Activated CD4-positive, alpha-beta T cell treated with anti-CD3 and anti-CD28 coated beads, Interleukin-2, Interleukin-6, amounts not matched to agents 100 ng/mL and 50 ng/mL, durations not matched to agents 16 hours and 8 hours (primary cell): ENCODE measurements at regions not wholly inside any gene's neighbourhood (a gene's known extent, or its start where the extent isn't known, plus 50 kb on each side); places are given as distances from the start of the nearest gene placed in this dataset.
A peak's percentile ranks its signal among the peaks of the same experiment; 100 is the strongest.
"Not testable (repeated sequence)": the region's sequence is repeated elsewhere in the genome, so short reads cannot be mapped to it uniquely, and the experiment has no call there.

Experiments used
- DNase-seq: peaks from one replicate; pipeline ENCODE4 v3.0.0-alpha.2; 2020

GRCh38 chrX:128929271-128930057 is 593.8 kb downstream of the SMARCA1 start:
- DNase-seq: no peak

- DNase-seq: no peak
These were observed 594.7 kb downstream of the SMARCA1 start for GRCh38 chrX:128928636-128929035.

GRCh38 chrX:128927363-128927762 is 595.9 kb downstream of the SMARCA1 start:
- no peak for DNase-seq

DNA sequence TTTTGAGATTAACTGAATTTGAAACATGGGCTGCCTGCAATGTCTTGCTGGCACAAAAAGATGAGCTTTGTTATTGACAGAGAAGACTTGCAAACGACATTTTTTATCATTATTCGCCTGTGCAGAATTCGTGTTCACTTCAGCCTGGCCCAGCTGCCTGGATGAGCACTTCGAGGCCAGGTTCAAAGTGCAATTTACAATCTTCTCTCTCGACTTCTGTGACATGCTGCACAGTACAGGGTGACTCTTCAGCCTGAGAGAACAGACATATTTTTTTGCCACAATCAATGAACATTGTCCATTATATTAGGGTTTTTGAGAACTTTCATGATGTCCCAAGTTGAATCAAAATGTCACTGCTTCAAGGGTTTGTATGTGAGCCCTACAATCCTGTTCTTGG is 616.5 kb downstream of the SMARCA1 start:
- no peak for DNase-seq

DNA sequence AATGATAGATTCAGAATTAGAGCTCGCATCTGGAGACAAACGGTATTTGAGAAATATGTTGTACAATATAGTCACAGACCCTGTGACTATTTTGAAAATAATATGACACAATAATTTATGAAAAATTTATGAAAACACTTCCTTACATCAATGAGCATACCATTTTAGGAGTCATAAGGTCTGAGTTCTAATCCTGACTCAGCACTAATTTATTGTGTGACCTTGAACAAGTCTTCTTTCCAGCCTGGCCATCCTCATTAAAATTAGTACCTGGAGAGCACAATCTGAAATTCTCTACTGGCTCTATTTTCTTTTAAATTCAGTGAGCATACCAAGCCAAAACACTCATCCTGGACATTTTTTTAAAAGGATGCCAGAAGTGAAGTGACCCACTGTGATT is 622.3 kb downstream of the SMARCA1 start:
- DNase-seq: no peak

- DNase-seq: no peak
These were observed 625.7 kb downstream of the SMARCA1 start for GRCh38 chrX:128897621-128898020.

DNA sequence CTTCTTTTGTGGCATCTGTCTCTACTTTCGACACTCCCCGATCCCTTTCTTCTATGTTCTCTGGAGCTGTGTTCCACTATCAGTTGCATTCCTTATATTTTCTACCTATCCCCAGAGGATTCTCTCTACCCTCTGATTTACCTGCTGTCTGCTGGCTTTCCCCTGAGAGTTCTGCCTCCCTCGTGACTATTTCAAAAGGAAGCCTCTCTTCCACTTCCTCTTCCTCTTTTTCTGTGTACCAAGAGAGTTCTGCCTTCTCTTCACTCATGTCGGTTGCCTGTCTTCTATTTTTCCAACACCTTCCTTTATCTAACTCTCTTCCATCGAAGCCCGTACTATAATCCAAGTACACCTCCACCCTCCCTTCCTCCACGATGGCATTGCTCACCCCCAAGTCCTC is 631.7 kb downstream of the SMARCA1 start:
- DNase-seq: no peak

DNA sequence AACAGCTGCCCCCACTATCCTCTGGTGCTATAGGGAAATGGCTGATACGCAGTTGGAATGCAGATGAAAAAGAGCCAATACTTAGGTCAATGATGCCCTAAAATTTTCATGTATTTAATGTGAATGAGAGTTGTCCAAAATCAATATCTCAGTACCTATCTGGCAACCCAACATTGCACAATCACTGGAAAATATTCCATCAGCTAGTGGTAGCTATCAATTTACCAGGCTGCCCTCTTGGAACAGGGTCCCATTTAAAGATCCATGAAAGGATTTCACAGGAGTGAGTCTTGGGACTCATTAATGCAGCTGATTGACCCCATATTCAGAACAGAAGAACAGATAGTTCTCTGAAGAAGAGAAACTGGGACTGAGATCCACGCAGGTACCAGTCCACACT is 638.9 kb downstream of the SMARCA1 start:
- DNase-seq: no peak

DNA sequence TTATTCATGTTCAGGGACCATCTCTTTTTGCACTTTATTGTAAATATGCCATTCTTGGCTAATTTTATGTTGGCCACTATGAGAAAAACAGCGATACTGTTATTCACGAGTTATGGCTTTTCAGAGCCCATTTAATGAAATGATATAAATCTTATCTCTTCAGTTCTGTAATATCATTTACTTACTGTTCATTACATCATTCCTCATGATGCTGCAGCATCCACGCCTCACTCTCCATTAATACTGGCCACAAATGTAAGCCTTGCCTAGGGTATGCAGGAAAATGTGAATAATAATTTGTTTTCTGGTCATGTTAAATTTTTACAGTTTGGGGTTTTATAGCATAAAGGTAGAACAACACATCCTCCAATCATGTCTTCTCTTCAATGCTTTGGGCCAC is 639.6 kb downstream of the SMARCA1 start:
- no peak for DNase-seq

DNA sequence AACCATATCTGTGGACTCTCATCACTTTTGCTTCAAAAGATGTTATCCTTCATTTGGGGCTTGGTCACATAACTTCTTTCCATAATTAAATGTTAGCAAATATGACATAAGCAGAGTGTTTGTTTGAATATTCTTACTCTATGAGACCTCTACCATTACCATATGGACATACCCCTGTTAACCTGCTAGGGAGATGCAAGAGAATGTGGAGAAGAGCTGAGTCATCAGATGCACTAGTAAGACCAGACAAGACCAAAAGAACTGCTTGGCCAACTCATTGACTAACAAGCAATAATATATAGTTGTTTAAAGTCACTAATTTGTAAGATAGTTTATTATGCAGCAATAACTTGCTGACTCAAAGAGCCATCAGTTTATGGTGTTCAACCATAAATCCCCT is 652.9 kb downstream of the SMARCA1 start:
- DNase-seq: no peak

DNA sequence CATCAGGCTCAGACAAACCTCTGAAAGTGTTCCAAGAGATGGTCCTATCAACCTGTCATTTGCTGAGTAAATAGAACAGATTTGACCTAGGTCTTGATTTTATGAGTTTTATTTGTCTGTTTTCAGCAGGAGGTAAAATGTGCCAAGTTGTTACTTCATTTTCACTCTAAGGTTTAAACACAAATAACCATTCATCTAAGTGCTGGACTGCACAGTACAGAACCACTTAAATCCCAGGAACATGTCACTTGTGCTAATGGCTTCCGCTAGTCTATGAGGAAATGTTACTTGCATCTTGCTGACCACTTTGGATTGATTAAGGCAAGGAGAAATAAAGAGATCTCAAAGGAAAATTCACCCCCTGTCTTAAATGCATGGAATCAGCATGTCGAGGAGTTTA is 660.7 kb downstream of the SMARCA1 start:
- no peak for DNase-seq

DNA sequence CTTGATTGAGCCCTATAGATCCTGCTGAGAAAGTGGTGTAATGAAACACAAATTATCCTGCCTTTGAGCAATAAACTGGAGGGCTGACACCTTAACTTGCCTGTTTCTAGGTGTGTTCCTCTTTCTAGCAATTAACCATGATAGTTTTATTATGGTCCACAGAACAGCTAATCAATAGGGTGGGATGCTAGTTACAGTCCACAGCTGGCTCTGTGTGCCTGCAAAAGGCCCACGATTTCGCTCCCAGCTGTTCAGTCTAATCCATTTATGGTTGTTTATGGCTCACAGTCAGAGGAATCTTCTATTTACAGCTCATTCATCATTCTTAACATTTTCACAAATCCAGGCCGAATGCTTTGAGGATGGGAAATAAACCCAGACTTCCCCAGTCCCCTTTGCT is 674.9 kb downstream of the SMARCA1 start:
- DNase-seq: no peak

DNA sequence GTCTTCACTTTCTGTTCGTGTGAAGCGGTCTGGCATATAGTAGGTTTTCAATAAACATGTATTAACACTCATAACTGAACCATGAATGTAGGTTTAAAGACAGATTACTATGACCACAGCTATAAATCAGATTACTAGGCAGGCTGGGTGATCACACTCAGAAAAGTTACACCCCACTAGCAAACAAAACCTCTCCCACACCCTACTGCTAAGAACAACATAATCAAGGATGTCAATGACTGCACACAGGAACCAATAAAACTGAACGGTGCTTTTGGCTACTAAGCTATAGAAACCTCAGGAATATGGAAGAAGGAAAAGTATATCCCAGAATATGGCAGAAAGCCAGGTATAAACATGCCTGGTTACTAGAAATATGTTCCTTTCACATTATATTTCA is 676.9 kb downstream of the SMARCA1 start:
- DNase-seq: no peak

GRCh38 chrX:128818690-128819089 is 704.6 kb downstream of the SMARCA1 start:
- DNase-seq: no peak

DNA sequence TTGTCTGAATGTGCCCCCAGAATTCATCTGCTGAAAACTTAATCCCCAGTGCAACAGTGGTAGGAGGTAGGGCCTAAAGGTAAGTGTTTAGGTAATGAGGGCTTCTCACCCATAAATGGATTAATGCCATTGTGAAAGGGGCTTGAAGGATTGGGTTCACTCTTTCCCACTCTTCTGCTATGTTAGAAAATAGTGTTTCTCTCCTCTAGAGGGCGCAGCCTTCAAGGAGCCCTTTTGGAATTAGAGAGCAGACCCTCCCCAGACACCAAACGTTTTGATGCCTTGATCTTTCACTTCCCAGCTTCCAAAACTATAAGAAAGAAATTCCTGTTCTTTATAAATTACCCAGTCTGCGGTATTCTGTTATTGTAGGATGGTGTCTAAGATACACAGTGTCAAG is 706.4 kb downstream of the SMARCA1 start:
- peak; percentile 3 for DNase-seq

- no peak for DNase-seq
These were observed 715.9 kb downstream of the SMARCA1 start for GRCh38 chrX:128807367-128807766.

- no peak for DNase-seq
These were observed 718.1 kb downstream of the SMARCA1 start for GRCh38 chrX:128805236-128805635.

- no peak for DNase-seq
These were observed 718.5 kb downstream of the SMARCA1 start for GRCh38 chrX:128804828-128805227.

DNA sequence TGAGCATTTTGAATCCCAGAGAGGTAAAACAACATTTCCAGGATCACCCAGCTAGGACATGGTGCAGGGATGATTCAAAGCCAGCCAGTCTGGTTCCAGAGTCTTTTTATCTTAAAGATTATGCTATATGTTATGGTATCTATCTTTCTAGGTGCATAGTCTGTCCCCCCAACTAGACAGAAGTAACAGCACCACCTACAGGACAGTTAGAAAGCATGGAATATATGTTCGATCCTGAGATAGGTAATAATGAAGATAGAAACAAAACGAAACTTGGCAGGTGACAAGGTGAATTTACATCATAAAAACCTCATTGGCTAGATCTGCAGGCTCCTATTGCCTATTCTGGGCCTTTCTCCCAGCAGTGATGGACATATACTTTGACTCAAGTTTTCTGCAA is 723.2 kb downstream of the SMARCA1 start:
- DNase-seq: peak; percentile 2

DNA sequence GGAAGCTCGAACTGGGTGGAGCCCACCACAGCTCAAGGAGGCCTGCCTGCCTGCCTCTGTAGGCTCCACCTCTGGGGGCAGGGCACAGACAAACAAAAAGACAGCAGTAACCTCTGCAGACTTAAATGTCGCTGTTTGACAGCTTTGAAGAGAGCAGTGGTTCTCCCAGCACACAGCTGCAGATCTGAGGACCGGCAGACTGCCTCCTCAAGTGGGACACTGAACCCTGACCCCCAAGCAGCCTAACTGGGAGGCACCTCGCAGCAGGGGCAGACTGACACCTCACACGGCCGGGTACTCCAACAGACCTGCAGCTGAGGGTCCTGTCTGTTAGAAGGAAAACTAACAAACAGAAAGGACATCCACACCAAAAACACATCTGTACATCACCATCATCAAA is 730.9 kb upstream of the ACTRT1 start:
- not testable (repeated sequence) for DNase-seq

DNA sequence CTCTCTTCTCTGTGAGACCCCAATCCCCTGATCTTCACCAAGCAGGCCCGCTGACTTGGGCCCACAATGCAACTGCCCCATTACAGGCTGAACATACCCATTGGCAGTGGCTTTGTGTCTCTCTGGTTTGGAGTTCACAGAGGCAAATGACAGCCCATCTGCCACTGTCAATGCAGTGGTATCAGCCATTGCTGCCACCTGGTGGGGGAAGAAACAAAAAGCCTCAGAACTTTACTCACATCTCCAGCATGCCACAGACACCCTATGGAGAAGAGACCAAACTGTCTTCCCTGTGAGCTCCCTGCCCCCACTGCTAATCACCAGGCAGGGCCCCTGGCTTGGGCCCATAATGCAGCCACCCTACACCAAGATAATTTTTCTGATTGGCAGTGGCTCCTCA is 729.3 kb upstream of the ACTRT1 start:
- DNase-seq: peak; percentile 24

DNA sequence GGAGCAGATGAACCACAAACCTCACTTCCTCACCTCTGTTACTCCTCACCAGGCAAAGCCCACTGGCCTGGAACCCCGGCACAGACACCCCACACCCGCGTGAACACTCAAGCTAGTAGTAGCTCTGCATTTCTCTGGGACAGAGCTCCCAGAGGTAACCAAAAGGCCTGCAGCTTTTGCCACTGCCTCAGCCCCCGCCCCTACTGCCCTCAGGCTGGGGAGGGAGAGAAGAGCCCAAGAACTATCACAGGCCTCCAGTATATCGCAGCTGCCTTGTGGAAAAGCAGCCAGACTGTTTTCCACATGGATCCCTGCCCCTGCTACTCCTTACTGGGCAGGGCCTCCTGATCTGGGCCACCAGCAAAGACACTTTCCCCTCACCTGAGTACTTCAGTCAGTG is 728.7 kb upstream of the ACTRT1 start:
- no peak for DNase-seq

- DNase-seq: no peak
These were observed 717.3 kb upstream of the ACTRT1 start for GRCh38 chrX:128769495-128769894.

GRCh38 chrX:128759745-128760144 is 707.5 kb upstream of the ACTRT1 start:
- DNase-seq: no peak

DNA sequence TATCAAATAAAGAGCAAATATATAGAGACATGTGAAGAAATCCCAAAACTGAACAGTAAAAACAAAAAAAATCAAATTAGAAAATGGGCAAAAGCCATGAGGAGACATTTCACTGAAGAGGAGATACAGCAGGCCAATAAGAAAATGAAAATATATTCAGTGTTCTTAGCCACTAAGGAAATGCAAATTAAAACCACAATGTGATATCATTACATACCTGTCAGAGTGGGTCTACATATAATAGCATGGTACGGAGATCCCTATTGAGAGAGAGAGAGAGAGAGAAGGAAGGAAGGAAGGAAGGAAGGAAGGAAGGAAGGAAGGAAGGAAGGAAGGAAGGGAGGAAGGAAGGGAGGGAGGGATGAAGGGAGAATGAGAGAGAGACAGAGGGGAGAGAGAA is 707.0 kb upstream of the ACTRT1 start:
- DNase-seq: no peak
